Endodermal cell (in vitro differentiated cells): ENCODE measurements at regions not wholly inside any gene's neighbourhood (a gene's known extent, or its start where the extent isn't known, plus 50 kb on each side); places are given as distances from the start of the nearest gene placed in this dataset.
A peak's percentile ranks its signal among the peaks of the same experiment; 100 is the strongest.
"Not testable (repeated sequence)": the region's sequence is repeated elsewhere in the genome, so short reads cannot be mapped to it uniquely, and the experiment has no call there.

Experiments used
- DNase-seq: peaks from one replicate; pipeline ENCODE4 v3.0.0-alpha.2; 2017
- H3K27ac ChIP-seq: 2 replicates; pipeline ENCODE4 v1.5.1; 2013; ENCODE audit warnings: mild to moderate bottlenecking, low read depth, low read length, moderate library complexity
- H3K27me3 ChIP-seq: 2 replicates; pipeline ENCODE4 v1.6.1; 2013; ENCODE audit warnings: mild to moderate bottlenecking, low read length, moderate library complexity; ENCODE audit not compliant: insufficient read depth, control insufficient read depth, poor library complexity, severe bottlenecking
- H3K36me3 ChIP-seq: 2 replicates; pipeline ENCODE4 v1.7.0; 2013; ENCODE audit warnings: mild to moderate bottlenecking, low read length, moderate library complexity; ENCODE audit not compliant: control insufficient read depth, insufficient read depth
- H3K4me1 ChIP-seq: one replicate; pipeline ENCODE4 v1.7.0; 2013; ENCODE audit warnings: low read length; ENCODE audit not compliant: control insufficient read depth, insufficient read depth
- H3K4me3 ChIP-seq: 2 replicates; pipeline ENCODE4 v1.5.1; 2013; ENCODE audit warnings: mild to moderate bottlenecking, low read length, moderate library complexity
- H3K9ac ChIP-seq: 2 replicates; pipeline ENCODE4 v1.6.1; 2013; ENCODE audit warnings: mild to moderate bottlenecking, low read length, moderate library complexity; ENCODE audit not compliant: poor library complexity, severe bottlenecking; ENCODE audit errors: extremely low read depth
- H3K9me3 ChIP-seq: 2 replicates; pipeline ENCODE4 v1.6.1; 2013; ENCODE audit warnings: mild to moderate bottlenecking, low read length, moderate library complexity; ENCODE audit not compliant: control insufficient read depth
- H3K27ac Mint-ChIP-seq: 2 replicates; pipeline ENCODE4 v1.8.0; 2020; ENCODE audit warnings: mixed read lengths
- H3K27me3 Mint-ChIP-seq: 2 replicates; pipeline ENCODE4 v1.8.0; 2021; ENCODE audit warnings: mild to moderate bottlenecking, mixed read lengths; ENCODE audit not compliant: insufficient read depth
- H3K36me3 Mint-ChIP-seq: 2 replicates; pipeline ENCODE4 v1.8.0; 2020; ENCODE audit warnings: low read depth, mixed read lengths
- H3K4me1 Mint-ChIP-seq: 2 replicates; pipeline ENCODE4 v1.8.0; 2020; ENCODE audit warnings: mixed read lengths
- H3K4me3 Mint-ChIP-seq: 2 replicates; pipeline ENCODE4 v1.8.0; 2020; ENCODE audit warnings: mild to moderate bottlenecking, moderate library complexity, mixed read lengths
- H3K9me3 Mint-ChIP-seq: 2 replicates; pipeline ENCODE4 v1.8.0; 2020; ENCODE audit warnings: mild to moderate bottlenecking, mixed read lengths
- WGBS, 2 experiments: methylation state at CpG; one replicate each; pipeline versions ENCODE4 v1.1.5 to v1.1.7; 2013; ENCODE audit warnings: missing lambda C conversion rate in 2 of 2, mixed read lengths in 1 of 2; ENCODE audit not compliant: insufficient coverage in 1 of 2, insufficient read length in 1 of 2; 5-methylcytosine and 5-hydroxymethylcytosine counted together
- TF ChIP-seq, protein P1 (sequence below): fragments of 200-600 bp; sonication (generic); conservative IDR thresholded peaks from 2 replicates; pipeline ENCODE4 v1.5.0; 2021; ENCODE audit warnings: antibody characterized with exemption, mild to moderate bottlenecking

DNA sequence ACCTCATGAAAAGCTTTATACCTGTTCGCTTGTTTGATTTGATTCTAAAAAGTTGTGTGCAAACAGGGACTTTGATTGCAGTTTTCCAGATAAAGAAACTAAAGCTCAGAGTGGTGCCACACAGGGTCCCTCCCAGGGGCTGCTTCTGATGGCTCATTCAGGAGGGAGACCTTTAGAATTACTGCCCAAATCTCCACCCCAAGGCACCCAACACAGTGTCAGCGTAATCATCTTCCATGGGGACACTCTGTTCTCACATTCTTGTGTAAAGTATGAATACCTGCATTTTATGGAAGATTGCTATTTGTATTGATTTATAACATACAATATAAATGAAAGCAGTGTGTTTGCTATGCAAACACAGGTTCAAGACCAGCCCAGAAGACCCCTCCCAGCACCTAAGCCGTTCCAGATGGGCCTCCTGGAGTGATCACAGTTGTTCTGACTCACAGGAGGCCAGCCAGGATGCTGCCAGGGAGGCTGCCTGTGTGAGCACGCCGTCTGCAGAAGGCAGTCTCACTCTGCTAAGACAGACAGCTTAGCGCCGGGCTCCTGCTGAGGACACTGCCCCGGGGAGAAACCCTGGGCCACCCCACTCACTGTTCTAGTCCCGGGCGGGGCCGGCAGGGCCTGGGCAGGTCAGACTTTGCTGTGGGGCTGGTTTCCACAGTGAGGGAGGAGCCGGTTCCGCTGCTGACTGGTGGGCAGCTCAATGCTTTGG is 185.6 kb downstream of the FAM43A start:
- Mint-ChIP-seq H3K27ac (peak overlapping the region; percentile 15), H3K9me3 (peaks cover 3% of the 10 kb centered on the region), H3K36me3 (no peaks in the 10 kb centered on the region), H3K27me3 (peaks cover 5% of the 10 kb centered on the region), H3K4me3 (no peak overlapping the region), H3K4me1 (peaks cover 25% of the 10 kb centered on the region)
- TF ChIP-seq, protein P1, sequence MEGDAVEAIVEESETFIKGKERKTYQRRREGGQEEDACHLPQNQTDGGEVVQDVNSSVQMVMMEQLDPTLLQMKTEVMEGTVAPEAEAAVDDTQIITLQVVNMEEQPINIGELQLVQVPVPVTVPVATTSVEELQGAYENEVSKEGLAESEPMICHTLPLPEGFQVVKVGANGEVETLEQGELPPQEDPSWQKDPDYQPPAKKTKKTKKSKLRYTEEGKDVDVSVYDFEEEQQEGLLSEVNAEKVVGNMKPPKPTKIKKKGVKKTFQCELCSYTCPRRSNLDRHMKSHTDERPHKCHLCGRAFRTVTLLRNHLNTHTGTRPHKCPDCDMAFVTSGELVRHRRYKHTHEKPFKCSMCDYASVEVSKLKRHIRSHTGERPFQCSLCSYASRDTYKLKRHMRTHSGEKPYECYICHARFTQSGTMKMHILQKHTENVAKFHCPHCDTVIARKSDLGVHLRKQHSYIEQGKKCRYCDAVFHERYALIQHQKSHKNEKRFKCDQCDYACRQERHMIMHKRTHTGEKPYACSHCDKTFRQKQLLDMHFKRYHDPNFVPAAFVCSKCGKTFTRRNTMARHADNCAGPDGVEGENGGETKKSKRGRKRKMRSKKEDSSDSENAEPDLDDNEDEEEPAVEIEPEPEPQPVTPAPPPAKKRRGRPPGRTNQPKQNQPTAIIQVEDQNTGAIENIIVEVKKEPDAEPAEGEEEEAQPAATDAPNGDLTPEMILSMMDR, result no peak
- Histone ChIP-seq H3K27me3 (no peaks in the 10 kb centered on the region), H3K36me3 (no peaks in the 10 kb centered on the region), H3K27ac (no peak overlapping the region), H3K9me3 (peaks cover 5% of the 10 kb centered on the region), H3K4me3 (no peak overlapping the region), H3K4me1 (peaks cover 7% of the 10 kb centered on the region), H3K9ac (no peak overlapping the region)
- WGBS, 2 experiments, result 39 to 50% methylated on average over 10 to 13 of the region's 13 CpGs
- DNase-seq, result peak; percentile 76

DNA sequence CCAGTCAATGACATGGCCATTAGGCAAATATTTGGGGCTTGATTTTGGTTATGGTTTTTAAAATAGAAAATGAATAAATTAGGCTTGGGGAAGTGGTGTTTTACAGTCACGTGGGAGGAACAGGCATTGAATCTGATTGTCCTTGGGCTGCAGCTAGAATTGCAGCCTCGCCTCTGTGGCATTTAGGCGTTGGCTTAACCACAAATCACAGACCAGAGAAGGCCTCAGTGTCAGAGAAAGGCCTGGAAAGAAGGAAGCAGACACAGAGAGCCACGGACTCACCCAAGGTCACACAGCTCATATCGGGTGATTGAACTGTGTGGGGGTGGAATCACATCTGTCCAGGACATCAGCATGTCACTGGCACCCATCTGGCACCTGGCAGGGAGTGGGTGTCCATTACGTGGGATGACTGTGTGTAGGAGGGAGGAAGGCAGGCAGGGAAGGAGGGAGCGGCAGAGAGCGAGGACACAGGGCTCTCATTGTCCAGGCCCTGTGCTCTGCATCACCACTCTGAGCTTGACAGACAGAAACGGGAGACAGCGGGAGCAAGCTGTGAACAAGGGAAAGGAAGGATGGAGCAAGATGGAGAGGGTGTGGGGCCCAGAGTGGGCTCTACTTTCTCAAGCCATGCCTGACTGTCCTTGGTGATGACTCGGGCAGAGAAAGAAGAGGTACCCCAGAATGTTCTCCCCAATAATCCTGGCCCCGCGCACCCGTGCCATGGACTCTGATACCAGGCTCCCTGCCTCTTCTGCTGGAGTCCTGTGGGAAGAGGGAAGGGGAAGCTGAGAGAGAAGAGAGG is 186.4 kb downstream of the FAM43A start:
- Histone ChIP-seq H3K4me3 (no peak overlapping the region), H3K27ac (peak overlapping the region; percentile 63), H3K9me3 (peaks cover 5% of the 10 kb centered on the region), H3K36me3 (no peaks in the 10 kb centered on the region), H3K27me3 (no peaks in the 10 kb centered on the region), H3K9ac (no peak overlapping the region), H3K4me1 (peaks cover 7% of the 10 kb centered on the region)
- peak; percentile 62 for DNase-seq
- Mint-ChIP-seq H3K4me1 (peaks cover 25% of the 10 kb centered on the region), H3K9me3 (peaks cover 3% of the 10 kb centered on the region), H3K4me3 (no peak overlapping the region), H3K36me3 (no peaks in the 10 kb centered on the region), H3K27me3 (peaks cover 5% of the 10 kb centered on the region), H3K27ac (peak overlapping the region; percentile 15)
- TF ChIP-seq, protein P1, result no peak
- WGBS, 2 experiments, result 64 to 65% methylated on average over 12 to 14 of the region's 14 CpGs

DNA sequence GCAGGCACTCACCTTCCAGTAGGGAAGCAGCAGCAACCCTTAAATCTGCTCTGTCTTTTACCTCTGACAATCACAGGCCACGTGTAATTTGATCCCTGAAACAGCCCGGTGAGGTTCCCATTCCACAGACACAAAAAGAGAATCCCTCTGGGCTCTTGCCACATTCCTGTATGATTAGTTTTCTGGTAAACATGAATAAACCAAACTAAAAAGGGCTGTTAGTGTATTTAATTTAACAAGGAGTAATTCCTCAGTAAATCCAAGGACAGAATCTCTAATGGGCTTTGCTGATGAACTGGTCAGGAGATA is 186.9 kb downstream of the FAM43A start:
- Histone ChIP-seq H3K27ac (no peak overlapping the region), H3K9me3 (peaks cover 5% of the 10 kb centered on the region), H3K9ac (no peak overlapping the region), H3K36me3 (no peaks in the 10 kb centered on the region), H3K4me1 (peaks cover 7% of the 10 kb centered on the region), H3K4me3 (no peak overlapping the region), H3K27me3 (no peaks in the 10 kb centered on the region)
- TF ChIP-seq, protein P1, result no peak
- Mint-ChIP-seq H3K27ac (peak overlapping the region; percentile 15), H3K36me3 (no peaks in the 10 kb centered on the region), H3K9me3 (peaks cover 3% of the 10 kb centered on the region), H3K4me1 (peaks cover 25% of the 10 kb centered on the region), H3K4me3 (no peak overlapping the region), H3K27me3 (peaks cover 4% of the 10 kb centered on the region)
- WGBS, 2 experiments, result 3 to 20% methylated on average over 1 to 2 of the region's 2 CpGs
- DNase-seq, result peak; percentile 63

DNA sequence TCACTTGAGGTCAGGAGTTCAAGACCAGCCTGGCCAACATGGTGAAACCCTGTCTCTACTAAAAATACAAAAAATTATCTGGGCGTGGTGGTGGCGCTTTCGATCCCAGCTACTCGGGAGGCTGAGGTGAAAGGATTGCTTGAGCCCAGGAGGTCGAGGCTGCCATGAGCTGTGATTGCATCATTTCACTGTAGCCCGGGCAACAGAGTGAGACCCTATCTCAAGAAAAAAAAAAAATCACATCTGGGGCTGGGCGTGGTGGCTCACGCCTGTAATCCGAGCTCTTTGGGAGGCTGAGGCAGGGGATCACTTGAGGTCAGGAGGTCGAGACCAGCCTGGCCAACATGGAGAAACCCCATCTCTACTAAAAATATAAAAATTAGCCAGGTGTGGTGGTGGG is 187.8 kb downstream of the FAM43A start:
- not testable (repeated sequence) for H3K4me3 ChIP-seq, H3K4me1 ChIP-seq, H3K4me3 Mint-ChIP-seq, H3K9me3 Mint-ChIP-seq, H3K27me3 ChIP-seq, H3K9ac ChIP-seq, H3K27ac Mint-ChIP-seq, H3K27me3 Mint-ChIP-seq, H3K36me3 Mint-ChIP-seq, H3K36me3 ChIP-seq, H3K9me3 ChIP-seq, H3K27ac ChIP-seq
- peak; percentile 7 for DNase-seq
- H3K4me1 Mint-ChIP-seq, result peaks cover 25% of the 10 kb centered on the region
- 90 to 93% methylated on average over 4 to 10 of the region's 10 CpGs for WGBS, 2 experiments
